Omental fat pad (tissue), 3 donors: ENCODE measurements at regions not wholly inside any gene's neighbourhood (a gene's known extent, or its start where the extent isn't known, plus 50 kb on each side); places are given as distances from the start of the nearest gene placed in this dataset.
A peak's percentile ranks its signal among the peaks of the same experiment; 100 is the strongest.
"Not testable (repeated sequence)": the region's sequence is repeated elsewhere in the genome, so short reads cannot be mapped to it uniquely, and the experiment has no call there.

ENCODE experiments used
- ATAC-seq: fragments of 150-250 bp; one replicate; pipeline ENCODE4 v1.9.1; 2016; ENCODE audit warnings: mild to moderate bottlenecking, moderate library complexity; ENCODE audit not compliant: low FRiP score
- DNase-seq: peaks from one replicate; pipeline ENCODE4 v3.0.0-alpha.2; 2019; ENCODE audit warnings: low spot score
- TF ChIP-seq, protein P1 (sequence below), 3 donors: fragments of 450-650 bp; IDR thresholded peaks; one replicate each; pipeline ENCODE4 v1.5.1; 2016 to 2017; ENCODE audit warnings: antibody characterized with exemption in 3 of 3, mild to moderate bottlenecking in 3 of 3, moderate library complexity in 2 of 3

GRCh38 chr3:22691407-22691806 is 511.7 kb upstream of the UBE2E2 start:
- TF ChIP-seq, protein P1, sequence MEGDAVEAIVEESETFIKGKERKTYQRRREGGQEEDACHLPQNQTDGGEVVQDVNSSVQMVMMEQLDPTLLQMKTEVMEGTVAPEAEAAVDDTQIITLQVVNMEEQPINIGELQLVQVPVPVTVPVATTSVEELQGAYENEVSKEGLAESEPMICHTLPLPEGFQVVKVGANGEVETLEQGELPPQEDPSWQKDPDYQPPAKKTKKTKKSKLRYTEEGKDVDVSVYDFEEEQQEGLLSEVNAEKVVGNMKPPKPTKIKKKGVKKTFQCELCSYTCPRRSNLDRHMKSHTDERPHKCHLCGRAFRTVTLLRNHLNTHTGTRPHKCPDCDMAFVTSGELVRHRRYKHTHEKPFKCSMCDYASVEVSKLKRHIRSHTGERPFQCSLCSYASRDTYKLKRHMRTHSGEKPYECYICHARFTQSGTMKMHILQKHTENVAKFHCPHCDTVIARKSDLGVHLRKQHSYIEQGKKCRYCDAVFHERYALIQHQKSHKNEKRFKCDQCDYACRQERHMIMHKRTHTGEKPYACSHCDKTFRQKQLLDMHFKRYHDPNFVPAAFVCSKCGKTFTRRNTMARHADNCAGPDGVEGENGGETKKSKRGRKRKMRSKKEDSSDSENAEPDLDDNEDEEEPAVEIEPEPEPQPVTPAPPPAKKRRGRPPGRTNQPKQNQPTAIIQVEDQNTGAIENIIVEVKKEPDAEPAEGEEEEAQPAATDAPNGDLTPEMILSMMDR (IDR thresholded peaks at IDR 0.05): no peak
- DNase-seq: no peak
- ATAC-seq: no peak

DNA sequence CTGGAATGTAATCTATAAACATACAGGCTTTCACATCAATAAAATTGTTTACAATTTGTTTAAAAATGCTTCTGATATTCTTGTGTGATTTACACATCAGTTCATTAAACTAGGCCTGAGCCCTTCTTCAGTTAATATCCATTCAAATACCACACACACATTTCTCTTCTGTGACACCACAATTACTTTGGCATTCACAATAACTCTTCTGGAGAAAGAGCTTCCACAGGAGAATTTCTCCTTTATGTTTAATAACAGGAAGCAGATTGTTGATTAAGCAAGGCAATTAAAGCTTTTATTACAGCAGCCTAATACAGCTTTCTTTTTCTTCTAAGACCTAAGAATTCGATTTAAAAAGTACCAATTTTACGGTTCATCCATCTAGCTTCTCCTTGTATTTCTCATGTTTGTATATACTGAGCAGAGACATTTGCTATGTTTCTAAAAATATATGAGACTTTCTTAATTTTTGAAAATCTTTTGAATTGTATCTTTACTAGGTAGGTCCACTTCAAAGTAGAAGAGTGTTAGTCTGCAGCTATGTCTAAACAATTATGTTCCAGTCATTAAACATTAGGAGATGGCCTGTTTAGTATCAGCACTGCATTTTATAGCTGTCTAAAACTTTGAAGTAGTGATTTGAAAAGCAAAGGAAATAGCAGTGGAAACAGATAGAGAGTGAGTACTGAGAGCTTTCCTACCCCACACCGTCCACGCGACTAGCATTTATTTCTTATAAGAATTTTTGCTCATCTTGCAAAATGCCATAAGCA is 511.1 kb upstream of the UBE2E2 start:
- ATAC-seq (no peak), DNase-seq (no peak)
- TF ChIP-seq, protein P1 (IDR thresholded peaks at IDR 0.05): no peak

DNA sequence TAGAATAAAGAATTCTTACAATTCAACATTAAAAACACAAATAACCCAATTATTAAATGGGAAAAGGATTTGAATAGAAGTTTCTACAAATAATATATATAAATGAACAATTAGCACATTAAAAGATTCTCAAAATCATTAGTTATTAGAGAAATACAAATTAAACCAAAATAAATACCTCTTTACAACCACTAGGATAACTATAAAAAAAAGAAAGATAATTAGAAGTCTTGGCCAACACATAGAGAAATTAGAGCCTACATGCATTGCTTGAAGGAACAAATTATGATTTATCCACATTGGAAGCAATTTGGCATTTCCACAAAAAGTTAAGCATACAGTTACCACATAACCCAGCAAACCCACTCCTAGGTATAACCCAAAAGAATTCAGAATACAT is 502.3 kb upstream of the UBE2E2 start:
- TF ChIP-seq, protein P1 (IDR thresholded peaks at IDR 0.05): no peak
- DNase-seq: no peak
- ATAC-seq: no peak

- TF ChIP-seq, protein P1 (IDR thresholded peaks at IDR 0.05): no peak
- DNase-seq (no peak), ATAC-seq (no peak)
Measured at GRCh38 chr3:22704166-22704565, 499.0 kb upstream of the UBE2E2 start.

GRCh38 chr3:22704571-22705354 is 498.4 kb upstream of the UBE2E2 start:
- TF ChIP-seq, protein P1 (IDR thresholded peaks at IDR 0.05): no peak
- DNase-seq: no peak
- ATAC-seq: no peak

DNA sequence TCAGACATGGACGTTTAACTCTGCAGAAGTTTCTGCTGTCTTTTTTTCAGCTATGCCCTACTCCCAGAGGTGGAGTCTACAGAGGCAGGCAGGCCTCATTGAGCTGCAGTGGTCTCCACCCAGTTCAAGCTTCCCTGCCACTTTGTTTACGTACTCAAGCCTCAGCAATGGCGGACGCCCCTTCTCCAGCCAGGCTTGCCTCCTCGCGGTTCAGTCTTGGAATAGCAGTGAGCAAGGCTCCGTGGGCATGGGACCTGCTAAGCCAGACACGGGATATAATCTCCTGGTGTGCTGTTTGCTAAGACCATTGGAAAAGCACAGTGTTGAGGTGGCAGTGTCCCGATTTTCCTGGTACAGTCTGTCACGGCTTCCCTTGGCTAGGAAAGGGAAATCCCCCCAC is 496.2 kb upstream of the UBE2E2 start:
- not testable (repeated sequence) for ATAC-seq, DNase-seq

DNA sequence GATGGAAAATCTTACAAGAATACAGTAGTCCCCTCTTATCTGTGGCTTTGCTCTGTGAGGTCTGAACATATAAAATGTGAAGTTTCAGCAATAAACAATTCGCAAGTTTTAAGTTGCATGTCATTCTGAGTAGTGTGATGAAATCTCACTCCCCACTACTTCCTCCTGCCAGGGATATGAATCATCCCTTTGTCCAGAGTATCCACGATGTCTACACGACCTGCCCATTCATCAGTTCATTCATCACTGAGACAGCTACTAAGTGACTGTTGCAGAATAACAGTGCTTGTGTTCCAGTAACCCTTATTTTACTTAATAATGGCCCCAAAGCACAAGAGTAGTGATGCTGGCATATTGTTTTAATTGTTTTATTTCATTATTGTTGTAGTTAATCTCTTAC is 489.2 kb upstream of the UBE2E2 start:
- no peak for DNase-seq
- peak; percentile 84 for ATAC-seq
- TF ChIP-seq, protein P1 (IDR thresholded peaks at IDR 0.05): no peak
